ENCODE measurements at regions not wholly inside any gene's neighbourhood (a gene's known extent, or its start where the extent isn't known, plus 50 kb on each side); places are given as distances from the start of the nearest gene placed in this dataset.
"Not testable (repeated sequence)": the region's sequence is repeated elsewhere in the genome, so short reads cannot be mapped to it uniquely, and the experiment has no call there.

- DNase-seq: no peak
Measured at GRCh38 chr2:234181121-234181520, 130.6 kb downstream of the SPP2 start.

GRCh38 chr2:234179031-234179363 is 128.5 kb downstream of the SPP2 start:
- DNase-seq: no peak

DNA sequence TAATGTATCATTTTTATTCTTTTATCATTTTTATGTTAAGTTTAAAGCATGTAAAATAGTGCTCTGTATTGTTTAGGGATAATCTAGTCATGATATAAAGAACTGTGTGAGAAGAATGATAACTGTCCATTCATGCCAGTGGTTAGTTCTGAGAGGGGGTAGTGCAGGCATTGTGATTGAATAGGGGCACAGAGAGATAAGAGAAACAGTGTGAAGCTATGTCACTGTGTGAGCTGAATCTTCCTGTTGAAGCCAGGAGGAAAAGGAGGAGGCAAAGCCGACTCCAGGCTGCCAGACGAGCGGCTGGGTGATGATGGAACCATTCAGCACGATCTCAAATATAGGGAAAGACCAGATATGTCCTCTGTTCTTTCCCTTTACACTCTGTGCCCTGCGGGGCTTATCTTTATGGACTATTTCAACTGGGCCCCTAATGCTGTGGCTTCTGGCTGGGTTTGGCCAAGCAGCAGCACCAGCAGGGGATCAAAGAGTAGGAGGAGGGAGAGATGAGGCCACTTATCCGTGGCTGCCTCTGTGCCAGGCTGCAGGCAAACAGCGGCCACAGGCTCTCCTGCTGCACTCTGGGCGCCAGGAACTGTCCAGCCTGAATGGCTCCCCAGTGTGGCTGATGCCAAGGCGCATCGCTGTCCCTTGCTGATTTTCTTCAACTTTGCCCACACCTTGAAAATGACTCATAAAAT is 128.0 kb downstream of the SPP2 start:
- DNase-seq: no peak

DNA sequence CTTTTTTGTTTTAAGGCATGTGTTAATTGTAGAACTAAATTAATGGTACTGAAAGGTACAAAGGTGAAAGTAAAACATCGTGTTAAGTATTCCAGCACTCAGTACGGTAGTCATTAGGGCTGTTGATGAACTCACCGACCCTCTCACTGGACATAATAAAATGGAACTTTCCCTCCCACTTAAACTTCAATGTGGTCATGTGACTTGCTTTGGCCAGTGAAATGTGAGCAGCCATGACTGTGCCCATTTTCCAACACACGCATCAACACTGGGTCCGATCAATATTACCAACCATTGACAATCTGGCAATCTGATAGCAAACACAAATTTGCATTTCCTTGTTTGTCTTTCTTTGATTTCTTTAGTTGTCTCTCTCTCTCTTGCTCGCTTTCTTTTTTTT is 125.1 kb downstream of the SPP2 start:
- no peak for DNase-seq

GRCh38 chr2:234174742-234175141 is 124.2 kb downstream of the SPP2 start:
- no peak for DNase-seq

GRCh38 chr2:234172532-234172931 is 122.0 kb downstream of the SPP2 start:
- no peak for DNase-seq

DNA sequence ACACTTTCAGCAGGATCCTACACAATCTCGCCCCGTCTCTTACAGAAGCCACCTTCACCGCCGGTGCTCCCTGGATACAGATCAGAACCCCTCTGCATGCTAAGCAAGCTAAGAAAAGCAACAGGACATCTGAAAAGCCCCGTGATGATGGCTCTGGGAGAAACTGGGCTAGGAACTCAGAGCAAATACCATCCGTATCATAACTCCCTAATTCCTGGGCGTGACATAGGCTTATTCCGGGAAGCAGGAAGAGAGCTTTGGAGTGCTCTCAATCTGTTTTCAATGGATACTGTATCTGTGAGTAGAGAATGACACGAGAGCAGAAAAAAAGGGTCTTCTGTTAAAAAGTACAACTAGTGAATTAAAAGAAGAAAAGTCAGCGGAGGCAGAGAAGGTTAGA is 121.6 kb downstream of the SPP2 start:
- DNase-seq: no peak

- DNase-seq: no peak
Measured at GRCh38 chr2:234171666-234172065, 121.2 kb downstream of the SPP2 start.

- no peak for DNase-seq
Measured at GRCh38 chr2:234169674-234170073, 119.2 kb downstream of the SPP2 start.

DNA sequence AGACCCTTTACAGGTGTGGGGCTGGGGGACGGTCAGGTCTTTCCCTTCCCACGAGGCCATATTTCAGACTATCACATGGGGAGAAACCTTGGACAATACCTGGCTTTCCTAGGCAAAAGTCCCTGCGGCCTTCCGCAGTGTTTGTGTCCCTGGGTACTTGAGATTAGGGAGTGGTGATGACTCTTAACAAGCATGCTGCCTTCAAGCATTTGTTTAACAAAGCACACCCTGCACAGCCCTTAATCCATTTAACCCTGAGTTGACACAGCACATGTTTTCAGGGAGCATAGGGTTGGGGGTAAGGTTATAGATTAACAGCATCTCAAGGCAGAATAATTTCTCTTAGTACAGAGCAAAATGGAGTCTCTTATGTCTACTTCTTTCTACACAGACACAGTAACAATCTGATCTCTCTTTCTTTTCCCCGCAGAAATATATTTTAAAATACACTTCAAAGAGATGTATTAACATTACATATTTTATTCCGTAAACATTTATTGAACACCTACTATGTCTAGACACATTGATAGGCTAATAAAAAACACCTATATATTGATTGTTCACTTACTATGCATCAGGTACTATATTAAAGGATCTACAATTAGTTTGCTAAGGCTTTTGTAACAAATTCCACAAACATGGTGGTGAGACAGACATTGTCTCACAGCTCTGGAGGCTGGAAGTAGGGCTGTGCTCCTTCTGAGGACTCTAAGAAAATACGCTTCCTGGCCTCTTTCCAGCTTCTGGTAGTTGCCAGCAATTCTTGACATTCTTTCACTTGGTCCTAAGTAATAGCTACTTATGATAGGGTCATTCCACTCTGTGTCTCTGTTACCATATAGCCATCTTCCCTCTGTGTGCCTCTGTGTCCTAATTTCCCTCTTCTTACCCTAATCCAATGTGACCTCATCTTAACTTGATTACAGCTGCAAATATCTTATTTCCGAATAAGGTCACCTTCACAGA is 118.4 kb downstream of the SPP2 start:
- DNase-seq: not testable (repeated sequence)

DNA sequence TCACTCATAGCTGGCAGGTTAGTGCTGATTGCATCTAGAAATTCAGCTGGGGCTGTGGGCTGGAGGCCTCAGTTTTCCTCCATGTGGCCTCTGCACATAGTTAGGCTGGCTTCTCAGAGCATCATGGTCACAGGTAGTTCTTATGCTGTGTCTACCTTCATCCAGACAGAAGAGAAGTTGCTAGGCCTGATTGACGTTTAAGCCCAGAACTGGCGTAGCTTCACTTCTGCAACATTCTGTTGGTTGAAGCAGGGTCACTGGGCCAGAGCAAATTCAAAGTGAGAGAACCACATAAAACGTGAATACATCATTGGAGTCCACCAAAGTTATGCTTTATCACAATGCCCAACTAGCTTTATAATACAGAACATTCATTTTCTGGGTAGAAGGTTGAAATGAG is 116.0 kb downstream of the SPP2 start:
- no peak for DNase-seq

DNA sequence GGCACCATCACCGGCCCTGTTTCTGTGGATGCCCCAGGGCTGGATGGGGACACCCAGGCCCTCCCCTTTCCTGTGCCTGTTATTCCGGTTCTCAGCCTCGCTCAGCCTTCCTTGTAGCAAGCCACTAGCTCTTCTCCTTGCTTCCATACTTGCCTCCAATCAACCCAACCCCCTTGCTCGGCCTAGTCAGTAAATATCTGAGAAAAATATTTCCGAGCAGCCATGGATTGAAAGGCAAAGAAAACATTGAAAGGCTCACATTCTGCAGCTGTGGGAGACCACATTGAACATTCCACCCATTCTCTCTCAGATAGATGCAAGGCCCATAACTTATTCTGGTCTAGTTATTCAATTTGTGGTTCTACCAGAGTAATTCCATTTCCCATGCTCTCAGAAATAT is 114.9 kb downstream of the SPP2 start:
- no peak for DNase-seq

DNA sequence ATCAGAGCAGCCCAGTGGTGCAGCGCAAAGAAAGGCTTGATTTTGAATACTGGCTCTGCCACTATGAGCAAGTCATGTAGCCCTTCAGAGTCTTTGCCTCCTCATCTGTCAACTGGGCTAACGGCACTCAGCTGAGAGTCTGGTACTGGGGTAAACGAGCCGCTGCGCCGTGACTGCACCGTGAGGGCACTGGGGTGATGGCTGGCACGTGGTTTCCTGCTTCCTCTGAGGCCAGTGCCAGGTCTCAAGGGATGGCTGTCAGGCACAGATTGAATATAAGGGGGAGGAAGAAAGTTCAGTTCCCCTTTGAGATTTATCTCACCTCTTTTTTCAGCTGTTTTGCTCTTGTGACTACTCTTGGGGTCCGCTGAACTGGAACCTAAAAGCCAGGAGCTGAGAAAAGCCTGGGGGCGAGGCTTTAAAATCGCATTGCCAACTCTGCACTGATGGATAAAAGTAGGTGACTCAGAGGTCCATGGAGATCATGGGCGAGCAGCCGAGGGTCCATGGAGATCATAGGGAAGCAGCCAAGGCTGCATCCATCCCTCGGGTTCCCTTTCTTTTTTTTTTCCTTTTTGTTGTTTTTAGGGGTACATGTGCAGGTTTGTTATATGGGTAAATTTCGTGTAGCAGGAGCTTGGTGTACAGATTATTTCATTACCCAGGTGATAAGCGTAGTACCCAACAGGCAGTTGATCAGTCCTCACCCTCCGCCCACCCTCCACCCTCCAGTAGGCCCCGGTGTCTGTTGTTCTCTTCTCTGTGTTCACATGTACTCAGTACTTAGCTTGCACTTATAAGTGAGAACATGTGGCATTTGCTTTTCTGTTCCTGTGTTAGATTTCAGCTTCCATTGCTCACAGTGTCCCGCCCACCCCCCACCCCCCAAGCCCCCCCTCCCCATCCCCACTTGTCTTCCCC is 114.3 kb downstream of the SPP2 start:
- no peak for DNase-seq

GRCh38 chr2:234163510-234164045 is 113.1 kb downstream of the SPP2 start:
- no peak for DNase-seq

GRCh38 chr2:234162861-234163260 is 112.4 kb downstream of the SPP2 start:
- DNase-seq: no peak

- DNase-seq: no peak
Measured at GRCh38 chr2:234161932-234162331, 111.4 kb downstream of the SPP2 start.

GRCh38 chr2:234158812-234159211 is 108.3 kb downstream of the SPP2 start:
- no peak for DNase-seq

GRCh38 chr2:234157817-234158588 is 107.5 kb downstream of the SPP2 start:
- DNase-seq: no peak

DNA sequence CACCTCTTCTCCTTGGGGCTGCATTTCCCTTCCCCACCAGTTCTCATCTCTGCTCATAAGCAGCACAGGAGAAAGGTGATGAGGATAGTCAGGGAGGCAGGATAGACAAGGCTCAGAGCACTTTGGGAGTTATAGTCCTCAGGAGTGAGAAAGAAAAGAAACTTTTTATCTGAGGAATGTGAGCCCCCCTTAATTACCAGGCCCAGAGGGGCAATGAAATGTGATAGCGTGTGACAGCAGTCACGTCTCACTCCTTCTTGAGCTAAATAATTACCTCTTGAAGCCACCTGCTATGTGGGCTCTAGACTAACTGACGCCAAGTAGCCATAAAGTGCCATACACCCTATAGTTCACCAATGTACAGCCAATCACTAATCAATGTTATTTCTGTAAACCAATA is 105.8 kb downstream of the SPP2 start:
- no peak for DNase-seq

- not testable (repeated sequence) for DNase-seq
Measured at GRCh38 chr2:234152835-234153234, 102.3 kb downstream of the SPP2 start.

DNA sequence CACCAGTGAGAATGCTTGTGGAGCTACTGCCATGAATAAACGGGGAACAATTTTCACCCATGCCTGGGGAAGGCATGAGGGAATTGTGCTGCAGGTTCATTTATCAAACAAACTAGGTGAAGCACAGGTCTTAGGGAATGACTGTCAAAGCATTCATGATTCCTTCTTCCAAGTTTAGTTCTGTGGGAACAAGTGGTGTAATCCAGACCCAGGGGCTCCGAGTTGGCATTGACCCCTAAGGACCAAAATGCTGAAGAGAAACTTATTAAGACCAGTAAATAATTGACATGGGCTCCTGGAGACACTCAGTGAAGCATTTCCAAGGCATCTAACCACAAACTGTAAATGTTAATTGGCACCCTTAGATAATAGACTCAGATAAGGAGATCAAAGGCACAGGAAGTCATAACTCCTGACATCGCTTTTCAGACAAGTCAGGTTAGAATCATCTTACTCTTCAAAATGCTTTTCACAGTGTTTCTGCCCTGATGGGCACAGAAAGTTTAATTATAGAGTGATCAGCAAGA is 96.9 kb downstream of the SPP2 start:
- DNase-seq: no peak
